Ishikawa (cell line): ENCODE measurements at regions not wholly inside any gene's neighbourhood (a gene's known extent, or its start where the extent isn't known, plus 50 kb on each side); places are given as distances from the start of the nearest gene placed in this dataset.

ENCODE experiments used
- CEBPB ChIP-seq: IDR thresholded peaks from 2 replicates; pipeline ENCODE4 v1.6.1; 2012
- EP300 ChIP-seq: IDR thresholded peaks from 2 replicates; pipeline ENCODE4 v1.6.1; 2012; ENCODE audit warnings: borderline replicate concordance
- FOXM1 ChIP-seq: IDR thresholded peaks from 2 replicates; pipeline ENCODE4 v1.6.1; 2012; ENCODE audit warnings: low read depth, borderline replicate concordance
- RAD21 ChIP-seq: IDR thresholded peaks from 2 replicates; pipeline ENCODE4 v1.6.1; 2012; ENCODE audit warnings: low read depth
- REST ChIP-seq: IDR thresholded peaks from 2 replicates; pipeline ENCODE4 v1.6.1; 2012; ENCODE audit warnings: low read depth, mild to moderate bottlenecking
- TCF12 ChIP-seq: IDR thresholded peaks from 2 replicates; pipeline ENCODE4 v1.6.1; 2012; ENCODE audit warnings: low read depth
- TEAD4 ChIP-seq: IDR thresholded peaks from 2 replicates; pipeline ENCODE4 v1.6.1; 2012
- USF1 ChIP-seq: IDR thresholded peaks from 2 replicates; pipeline ENCODE4 v1.6.1; 2012
- YY1 ChIP-seq: IDR thresholded peaks from 2 replicates; pipeline ENCODE4 v1.6.1; 2012; ENCODE audit warnings: low read depth
- ZBTB7A ChIP-seq: IDR thresholded peaks from 2 replicates; pipeline ENCODE4 v1.6.1; 2012; ENCODE audit warnings: low read depth

DNA sequence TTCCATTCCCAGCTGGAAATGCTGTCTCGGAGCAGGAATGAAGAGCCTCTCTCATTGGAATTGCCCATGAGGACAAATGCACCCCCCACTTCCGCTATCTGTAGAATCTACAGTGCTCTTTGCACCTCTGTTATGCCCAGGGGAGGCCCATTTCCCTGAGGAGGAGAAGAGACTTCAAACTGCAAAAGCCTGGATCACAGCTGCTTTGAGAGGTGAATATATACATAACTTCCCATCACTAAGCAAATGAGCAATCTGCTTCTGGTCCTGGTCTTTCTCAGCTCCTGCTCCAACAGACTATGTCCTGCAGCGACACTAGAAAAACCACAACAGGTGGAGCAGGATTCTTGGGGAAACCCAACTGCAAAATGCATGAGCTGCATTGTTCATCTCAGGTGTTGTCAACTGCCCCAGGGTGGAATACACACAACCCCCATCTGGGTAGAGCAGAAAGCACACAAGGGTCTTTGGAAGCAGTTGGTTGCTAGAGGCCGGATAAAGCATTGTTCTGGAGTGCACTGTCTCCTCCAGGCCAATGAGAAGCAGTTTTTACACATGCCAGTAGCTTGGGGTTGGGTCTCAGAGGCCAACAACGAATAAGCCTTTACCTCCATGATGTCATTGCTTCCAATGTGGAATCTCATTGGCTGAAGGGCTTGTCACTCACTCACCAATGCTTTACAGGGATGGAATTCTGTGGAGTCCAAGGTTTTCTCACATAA is 67.7 kb upstream of the RAB4A start:
- TF ChIP-seq EP300 = no peak
- TF ChIP-seq RAD21 = no peak
- no peak for TF ChIP-seq USF1
- TF ChIP-seq ZBTB7A = no peak
- no peak for TF ChIP-seq TEAD4
- no peak for TF ChIP-seq YY1
- TF ChIP-seq REST = no peak
- no peak for TF ChIP-seq CEBPB
- no peak for TF ChIP-seq FOXM1
- no peak for TF ChIP-seq TCF12
